ENCODE measurements at regions not wholly inside any gene's neighbourhood (a gene's known extent, or its start where the extent isn't known, plus 50 kb on each side); places are given as distances from the start of the nearest gene placed in this dataset.
A peak's percentile ranks its signal among the peaks of the same experiment; 100 is the strongest.

DNA sequence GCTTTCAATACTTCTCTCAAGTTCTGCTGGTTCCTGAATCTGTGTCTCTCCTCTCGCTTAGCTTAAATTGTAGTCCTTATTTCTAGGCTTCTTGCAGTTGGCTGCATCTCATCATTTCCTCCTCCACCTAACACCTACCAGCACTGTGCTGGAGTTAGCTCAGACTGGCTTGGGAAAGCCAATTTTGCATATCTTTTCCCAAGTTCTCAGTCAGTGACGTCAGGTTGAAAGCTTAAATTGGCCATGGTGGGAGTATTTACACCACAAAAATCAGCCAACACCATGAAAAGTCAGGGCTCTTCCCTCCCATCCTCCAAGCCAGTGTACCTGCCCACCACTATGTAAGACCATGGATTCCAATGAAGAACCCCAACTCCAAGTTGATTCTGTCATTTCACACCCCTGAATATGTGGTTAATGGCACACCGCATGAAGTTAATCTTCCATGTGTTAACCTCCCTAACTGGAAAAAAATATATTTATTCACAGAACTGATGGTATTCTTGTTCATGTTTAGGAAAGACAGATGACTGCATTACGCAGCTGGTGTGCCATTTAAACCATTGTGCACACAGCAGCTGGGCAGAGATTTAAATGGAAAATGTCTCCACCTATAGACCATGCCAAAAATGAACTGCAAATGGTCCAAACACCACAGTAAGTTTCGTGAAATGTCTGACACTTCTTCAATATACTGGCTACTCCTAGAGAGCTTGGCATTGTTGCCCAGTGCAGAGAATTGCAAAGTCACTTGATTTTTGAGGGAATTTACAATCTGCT lies 274.1 kb upstream of the MAP3K7 start:
- TF ChIP-seq CTCF (optimal IDR thresholded peaks at IDR 0.05 in 1 of 3, IDR thresholded peaks at IDR 0.05 in 1 of 3, conservative IDR thresholded peaks at IDR 0.05 in 1 of 3; ENCODE audit: extremely low read depth in 1 of 3, insufficient read depth in 2 of 3, low read length in 3 of 3) (peak; percentile 9 to 46 (median 26)), EZH2 (IDR thresholded peaks at IDR 0.05; ENCODE audit: low read length) (no peak)

All from keratinocyte (primary cell).